Uterus (tissue), 3 donors: ENCODE measurements at regions not wholly inside any gene's neighbourhood (a gene's known extent, or its start where the extent isn't known, plus 50 kb on each side); places are given as distances from the start of the nearest gene placed in this dataset.

Experiments used
- DNase-seq, 2 donors: peaks; one replicate each; pipeline ENCODE4 v3.0.0-alpha.2; 2019 to 2020
- H3K27ac ChIP-seq, 2 donors: fragments of 200-600 bp; sonication (generic); 1 replicate in 1 of 2; 2 replicates in 1 of 2; pipeline ENCODE4 v1.5.1; 2016 to 2018
- H3K27me3 ChIP-seq, 2 donors: fragments of 200-600 bp; sonication (generic); one replicate each; pipeline ENCODE4 v1.5.1; 2018 to 2019; ENCODE audit warnings: control low read depth in 1 of 2
- H3K36me3 ChIP-seq, 2 donors: fragments of 200-600 bp; sonication (generic); one replicate each; pipeline ENCODE4 v1.5.1; 2019; ENCODE audit warnings: control low read depth in 1 of 2
- H3K4me1 ChIP-seq, 2 donors: fragments of 200-600 bp; sonication (generic); one replicate each; pipeline ENCODE4 v1.5.1; 2018 to 2019; ENCODE audit warnings: control low read depth in 1 of 2
- H3K4me3 ChIP-seq, 2 donors: fragments of 200-600 bp; sonication (generic); 1 replicate in 1 of 2; 2 replicates in 1 of 2; pipeline ENCODE4 v1.5.1; 2018 to 2019; ENCODE audit warnings: mild to moderate bottlenecking in 1 of 2
- H3K9me3 ChIP-seq, 2 donors: fragments of 200-600 bp; sonication (generic); one replicate each; pipeline ENCODE4 v1.5.1; 2019; ENCODE audit warnings: control low read depth in 1 of 2
- POLR2A ChIP-seq, 2 donors: fragments of 450-650 bp; IDR thresholded peaks; one replicate each; pipeline ENCODE4 v1.6.1; 2016; ENCODE audit warnings: antibody characterized with exemption in 2 of 2, mild to moderate bottlenecking in 1 of 2, moderate library complexity in 1 of 2
- intact Hi-C: fragments of 100-400 bp; cut with DNase I; formaldehyde crosslinking; loops from one replicate; pipeline ENCODE4 v1.15.1; 2023; ENCODE audit warnings: low total_unique reads
- TF ChIP-seq, protein P1 (sequence below), 4 experiments: fragments of 200-600 bp in 2 of 4; fragments of 450-650 bp in 2 of 4; sonication (generic) in 2 of 4; IDR thresholded peaks; one replicate each; pipeline ENCODE4 v1.5.1; 2016 to 2019; ENCODE audit warnings: antibody characterized with exemption in 4 of 4, mild to moderate bottlenecking in 2 of 4, moderate library complexity in 1 of 4
- donor health status: DM: yes; HTN: yes; CAD: no.

DNA sequence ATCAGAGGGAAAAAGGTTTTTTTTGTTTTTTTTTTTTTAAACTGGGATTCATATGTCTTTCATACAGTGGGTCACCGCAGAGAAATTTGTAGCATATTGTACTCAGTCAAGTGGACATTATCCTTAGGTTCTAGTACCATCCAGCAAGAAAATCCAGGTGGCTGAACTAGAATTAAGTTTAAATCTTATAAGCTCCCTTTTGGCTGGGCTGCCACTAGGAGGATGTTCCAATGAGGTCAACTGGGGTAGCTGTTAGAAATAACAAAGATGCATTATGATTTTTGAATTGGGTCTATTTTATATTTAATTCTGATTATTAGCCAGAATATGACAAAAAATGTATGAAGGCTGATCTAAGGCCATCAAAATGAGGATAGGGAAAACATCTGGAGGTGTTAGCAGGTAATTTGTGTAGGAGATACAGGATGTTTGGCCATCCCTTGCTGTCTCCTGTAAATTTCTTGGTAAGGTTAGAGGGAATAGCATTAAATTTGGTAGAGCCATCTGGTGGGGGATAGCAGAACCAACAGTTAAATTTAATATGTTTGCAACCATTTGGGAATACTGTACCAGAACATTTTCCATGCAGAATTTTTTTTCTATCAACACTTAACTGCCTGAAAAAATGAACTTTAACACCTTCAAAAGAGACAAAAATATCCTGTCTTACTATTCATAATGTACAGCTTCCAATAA lies 568.5 kb upstream of the B3GALT2 start:
- H3K9me3 ChIP-seq, result no peaks in the 10 kb centered on the region
- no peak for TF ChIP-seq POLR2A (IDR thresholded peaks at IDR 0.05)
- TF ChIP-seq, protein P1, sequence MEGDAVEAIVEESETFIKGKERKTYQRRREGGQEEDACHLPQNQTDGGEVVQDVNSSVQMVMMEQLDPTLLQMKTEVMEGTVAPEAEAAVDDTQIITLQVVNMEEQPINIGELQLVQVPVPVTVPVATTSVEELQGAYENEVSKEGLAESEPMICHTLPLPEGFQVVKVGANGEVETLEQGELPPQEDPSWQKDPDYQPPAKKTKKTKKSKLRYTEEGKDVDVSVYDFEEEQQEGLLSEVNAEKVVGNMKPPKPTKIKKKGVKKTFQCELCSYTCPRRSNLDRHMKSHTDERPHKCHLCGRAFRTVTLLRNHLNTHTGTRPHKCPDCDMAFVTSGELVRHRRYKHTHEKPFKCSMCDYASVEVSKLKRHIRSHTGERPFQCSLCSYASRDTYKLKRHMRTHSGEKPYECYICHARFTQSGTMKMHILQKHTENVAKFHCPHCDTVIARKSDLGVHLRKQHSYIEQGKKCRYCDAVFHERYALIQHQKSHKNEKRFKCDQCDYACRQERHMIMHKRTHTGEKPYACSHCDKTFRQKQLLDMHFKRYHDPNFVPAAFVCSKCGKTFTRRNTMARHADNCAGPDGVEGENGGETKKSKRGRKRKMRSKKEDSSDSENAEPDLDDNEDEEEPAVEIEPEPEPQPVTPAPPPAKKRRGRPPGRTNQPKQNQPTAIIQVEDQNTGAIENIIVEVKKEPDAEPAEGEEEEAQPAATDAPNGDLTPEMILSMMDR (IDR thresholded peaks at IDR 0.05), result no peak
- DNase-seq, result no peak
- no peaks in the 10 kb centered on the region for H3K36me3 ChIP-seq
- H3K4me3 ChIP-seq, result no peak overlapping the region
- intact Hi-C loops, result no loop called here
- no peak overlapping the region for H3K27ac ChIP-seq
- H3K27me3 ChIP-seq, result no peaks in the 10 kb centered on the region
- H3K4me1 ChIP-seq, result no peaks in the 10 kb centered on the region

DNA sequence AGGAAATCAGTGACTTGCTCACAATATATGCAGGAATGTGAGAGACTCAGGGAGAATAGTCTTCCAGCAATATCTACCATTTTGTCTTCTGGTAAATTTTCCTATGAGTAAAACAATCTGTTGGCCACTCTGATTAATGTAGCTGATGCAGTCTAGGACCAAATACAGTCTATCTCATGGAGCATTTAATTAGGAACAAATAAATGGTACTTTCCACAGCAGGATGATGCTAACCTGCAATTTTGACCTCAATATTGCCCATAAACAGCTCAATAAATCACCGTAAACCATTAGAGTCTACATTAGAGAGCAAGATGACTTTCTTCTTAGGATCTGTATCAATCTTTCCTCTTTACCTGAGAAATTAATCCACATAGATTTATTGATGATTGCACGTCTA lies 567.7 kb upstream of the B3GALT2 start:
- Histone ChIP-seq H3K27ac (no peak overlapping the region), H3K36me3 (no peaks in the 10 kb centered on the region), H3K4me1 (no peaks in the 10 kb centered on the region), H3K4me3 (no peak overlapping the region), H3K27me3 (no peaks in the 10 kb centered on the region), H3K9me3 (no peaks in the 10 kb centered on the region)
- TF ChIP-seq, protein P1 (IDR thresholded peaks at IDR 0.05), result no peak
- TF ChIP-seq POLR2A (IDR thresholded peaks at IDR 0.05), result no peak
- intact Hi-C loops, result no loop called here
- DNase-seq, result no peak

DNA sequence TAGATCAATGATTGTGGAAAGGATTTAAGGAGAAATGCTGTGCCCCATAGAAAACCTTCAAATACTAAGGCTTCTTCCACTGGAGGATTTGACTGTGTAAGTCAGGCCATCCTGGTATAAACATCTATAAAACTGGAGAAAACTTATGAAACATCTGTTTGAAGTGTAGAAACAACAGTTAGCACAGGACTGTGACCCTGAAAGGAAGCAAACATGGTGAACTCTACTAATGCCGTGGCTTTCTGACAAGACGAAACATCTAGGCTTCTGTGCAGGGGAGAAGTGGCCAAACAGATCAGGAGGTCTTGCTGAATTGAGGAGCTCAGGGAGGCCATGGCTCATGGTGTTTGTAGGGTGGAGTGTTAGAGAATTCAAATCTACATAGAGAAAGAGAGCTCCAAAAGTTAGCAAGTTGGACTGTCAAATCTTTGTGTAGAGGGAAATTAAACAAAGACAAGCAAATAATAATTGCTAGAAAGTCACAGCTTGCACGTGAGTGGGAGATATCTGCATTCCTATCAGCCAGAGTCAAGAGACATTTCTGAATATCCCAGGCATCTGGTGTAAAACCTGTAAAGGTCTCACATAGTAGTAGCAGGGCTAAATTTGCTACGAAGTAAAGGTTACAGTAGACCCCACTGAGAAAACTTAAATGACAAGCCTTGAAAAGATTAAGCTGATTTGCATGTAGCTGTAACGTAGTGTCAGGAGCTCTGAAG lies 566.8 kb upstream of the B3GALT2 start:
- Histone ChIP-seq H3K9me3 (no peaks in the 10 kb centered on the region), H3K4me1 (no peaks in the 10 kb centered on the region), H3K4me3 (no peak overlapping the region), H3K27me3 (no peaks in the 10 kb centered on the region), H3K36me3 (no peaks in the 10 kb centered on the region), H3K27ac (no peak overlapping the region)
- no peak for DNase-seq
- intact Hi-C loops, result no loop called here
- TF ChIP-seq, protein P1 (IDR thresholded peaks at IDR 0.05), result no peak

DNA sequence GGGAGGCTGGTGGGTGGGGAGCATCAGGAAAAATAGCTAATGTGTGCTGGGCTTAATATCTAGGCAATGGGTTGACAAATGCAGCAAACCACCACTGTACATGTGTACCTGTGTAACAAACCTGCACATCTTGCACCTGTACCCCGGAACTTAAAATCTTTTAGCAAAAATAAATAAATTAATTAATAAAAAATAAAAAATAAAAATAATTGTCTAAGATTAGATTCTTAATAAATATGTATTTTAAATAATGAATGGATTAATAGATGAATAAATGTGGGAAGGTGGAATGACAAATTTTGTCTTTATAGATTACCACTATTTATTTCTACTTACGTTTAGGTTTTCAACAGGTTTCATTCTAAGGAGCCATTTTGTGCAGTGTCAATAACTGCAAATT lies 563.5 kb upstream of the B3GALT2 start:
- Histone ChIP-seq H3K27ac (no peak overlapping the region), H3K4me1 (no peaks in the 10 kb centered on the region), H3K27me3 (no peaks in the 10 kb centered on the region), H3K4me3 (no peak overlapping the region), H3K9me3 (no peaks in the 10 kb centered on the region), H3K36me3 (no peaks in the 10 kb centered on the region)
- no peak for TF ChIP-seq POLR2A (IDR thresholded peaks at IDR 0.05)
- TF ChIP-seq, protein P1 (IDR thresholded peaks at IDR 0.05), result no peak
- no peak for DNase-seq
- intact Hi-C loops, result no loop called here

DNA sequence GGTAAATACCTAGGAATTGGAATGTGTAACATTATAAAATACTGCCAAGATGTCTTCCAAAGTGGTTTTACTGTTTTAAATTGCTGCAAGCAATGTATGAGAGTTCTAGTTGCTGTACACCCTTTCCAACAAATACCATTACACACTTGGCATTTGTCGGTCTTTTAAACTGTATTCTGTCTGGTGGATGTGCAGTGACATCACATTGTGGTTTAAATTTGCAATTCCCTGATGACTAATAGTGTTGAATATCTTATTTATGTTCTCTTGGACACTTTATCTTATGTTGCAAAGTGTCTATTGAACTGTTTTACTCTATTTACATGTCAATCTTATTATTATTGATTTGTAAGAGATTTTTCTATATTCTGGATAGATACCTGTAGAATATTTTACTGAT lies 561.2 kb upstream of the B3GALT2 start:
- Histone ChIP-seq H3K4me1 (no peaks in the 10 kb centered on the region), H3K4me3 (no peak overlapping the region), H3K27me3 (no peaks in the 10 kb centered on the region), H3K36me3 (no peaks in the 10 kb centered on the region), H3K27ac (no peak overlapping the region), H3K9me3 (no peaks in the 10 kb centered on the region)
- no peak for DNase-seq
- intact Hi-C loops, result no loop called here
- TF ChIP-seq, protein P1 (IDR thresholded peaks at IDR 0.05), result no peak
- no peak for TF ChIP-seq POLR2A (IDR thresholded peaks at IDR 0.05)
